Ishikawa (cell line): ENCODE measurements at regions not wholly inside any gene's neighbourhood (a gene's known extent, or its start where the extent isn't known, plus 50 kb on each side); places are given as distances from the start of the nearest gene placed in this dataset.

Experiments
- CEBPB ChIP-seq: IDR thresholded peaks from 2 replicates; pipeline ENCODE4 v1.6.1; 2012
- EP300 ChIP-seq: IDR thresholded peaks from 2 replicates; pipeline ENCODE4 v1.6.1; 2012; ENCODE audit warnings: borderline replicate concordance
- NFIC ChIP-seq: IDR thresholded peaks from 2 replicates; pipeline ENCODE4 v1.6.1; 2012
- TAF1 ChIP-seq: IDR thresholded peaks from 2 replicates; pipeline ENCODE4 v1.6.1; 2012; ENCODE audit warnings: low read depth, mild to moderate bottlenecking
- YY1 ChIP-seq: IDR thresholded peaks from 2 replicates; pipeline ENCODE4 v1.6.1; 2012; ENCODE audit warnings: low read depth
- ZBTB7A ChIP-seq: IDR thresholded peaks from 2 replicates; pipeline ENCODE4 v1.6.1; 2012; ENCODE audit warnings: low read depth
- TF ChIP-seq, protein P1 (sequence below): IDR thresholded peaks from 2 replicates; pipeline ENCODE4 v1.6.1; 2012; ENCODE audit warnings: low read depth, mild to moderate bottlenecking
- TF ChIP-seq, protein P2 (sequence below): IDR thresholded peaks from 2 replicates; pipeline ENCODE4 v1.6.1; 2012

DNA sequence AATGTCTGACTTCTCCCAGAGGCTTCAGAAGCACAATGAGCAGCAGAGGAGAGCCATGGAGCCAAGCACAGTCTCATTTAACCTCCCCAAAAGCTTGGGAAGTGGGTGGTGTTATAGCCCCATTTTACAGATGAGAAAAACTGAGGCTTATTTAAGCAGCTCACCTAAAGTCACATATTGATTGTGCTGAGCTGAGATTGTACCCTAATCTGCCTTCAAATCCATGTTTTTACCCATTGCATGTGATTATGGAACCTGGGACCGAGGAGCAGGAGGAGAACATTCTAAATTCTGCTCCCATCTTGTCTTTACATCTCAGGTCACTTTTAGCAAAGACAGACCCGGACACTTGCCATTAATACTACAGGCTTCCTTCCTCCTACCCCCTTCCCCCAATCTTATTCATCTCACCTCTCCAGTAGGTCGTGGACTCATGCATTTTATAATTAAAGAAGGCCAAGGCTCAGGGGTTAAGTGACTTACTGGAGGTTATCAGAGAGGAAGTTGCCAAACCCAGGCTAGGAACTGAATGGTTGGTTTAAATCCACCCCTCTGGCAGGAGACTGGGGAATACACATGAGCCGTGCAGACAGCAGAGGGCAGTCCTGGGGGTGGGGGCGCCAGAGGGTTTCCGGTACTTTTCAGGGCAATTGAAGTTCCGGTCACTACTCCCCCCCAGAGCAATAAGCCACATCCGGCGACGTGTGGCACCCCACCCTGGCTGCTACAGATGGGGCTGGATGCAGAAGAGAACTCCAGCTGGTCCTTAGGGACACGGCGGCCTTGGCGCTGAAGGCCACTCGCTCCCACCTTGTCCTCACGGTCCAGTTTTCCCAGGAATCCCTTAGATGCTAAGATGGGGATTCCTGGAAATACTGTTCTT lies 51.0 kb upstream of the IL17B start:
- TF ChIP-seq NFIC: no peak
- TF ChIP-seq YY1: no peak
- TF ChIP-seq, protein P1, sequence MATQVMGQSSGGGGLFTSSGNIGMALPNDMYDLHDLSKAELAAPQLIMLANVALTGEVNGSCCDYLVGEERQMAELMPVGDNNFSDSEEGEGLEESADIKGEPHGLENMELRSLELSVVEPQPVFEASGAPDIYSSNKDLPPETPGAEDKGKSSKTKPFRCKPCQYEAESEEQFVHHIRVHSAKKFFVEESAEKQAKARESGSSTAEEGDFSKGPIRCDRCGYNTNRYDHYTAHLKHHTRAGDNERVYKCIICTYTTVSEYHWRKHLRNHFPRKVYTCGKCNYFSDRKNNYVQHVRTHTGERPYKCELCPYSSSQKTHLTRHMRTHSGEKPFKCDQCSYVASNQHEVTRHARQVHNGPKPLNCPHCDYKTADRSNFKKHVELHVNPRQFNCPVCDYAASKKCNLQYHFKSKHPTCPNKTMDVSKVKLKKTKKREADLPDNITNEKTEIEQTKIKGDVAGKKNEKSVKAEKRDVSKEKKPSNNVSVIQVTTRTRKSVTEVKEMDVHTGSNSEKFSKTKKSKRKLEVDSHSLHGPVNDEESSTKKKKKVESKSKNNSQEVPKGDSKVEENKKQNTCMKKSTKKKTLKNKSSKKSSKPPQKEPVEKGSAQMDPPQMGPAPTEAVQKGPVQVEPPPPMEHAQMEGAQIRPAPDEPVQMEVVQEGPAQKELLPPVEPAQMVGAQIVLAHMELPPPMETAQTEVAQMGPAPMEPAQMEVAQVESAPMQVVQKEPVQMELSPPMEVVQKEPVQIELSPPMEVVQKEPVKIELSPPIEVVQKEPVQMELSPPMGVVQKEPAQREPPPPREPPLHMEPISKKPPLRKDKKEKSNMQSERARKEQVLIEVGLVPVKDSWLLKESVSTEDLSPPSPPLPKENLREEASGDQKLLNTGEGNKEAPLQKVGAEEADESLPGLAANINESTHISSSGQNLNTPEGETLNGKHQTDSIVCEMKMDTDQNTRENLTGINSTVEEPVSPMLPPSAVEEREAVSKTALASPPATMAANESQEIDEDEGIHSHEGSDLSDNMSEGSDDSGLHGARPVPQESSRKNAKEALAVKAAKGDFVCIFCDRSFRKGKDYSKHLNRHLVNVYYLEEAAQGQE: no peak
- TF ChIP-seq CEBPB: no peak
- no peak for TF ChIP-seq ZBTB7A
- TF ChIP-seq TAF1: no peak
- TF ChIP-seq EP300: no peak
- TF ChIP-seq, protein P2, sequence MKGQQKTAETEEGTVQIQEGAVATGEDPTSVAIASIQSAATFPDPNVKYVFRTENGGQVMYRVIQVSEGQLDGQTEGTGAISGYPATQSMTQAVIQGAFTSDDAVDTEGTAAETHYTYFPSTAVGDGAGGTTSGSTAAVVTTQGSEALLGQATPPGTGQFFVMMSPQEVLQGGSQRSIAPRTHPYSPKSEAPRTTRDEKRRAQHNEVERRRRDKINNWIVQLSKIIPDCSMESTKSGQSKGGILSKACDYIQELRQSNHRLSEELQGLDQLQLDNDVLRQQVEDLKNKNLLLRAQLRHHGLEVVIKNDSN: no peak
